GM23338 (cell line): ENCODE measurements at regions not wholly inside any gene's neighbourhood (a gene's known extent, or its start where the extent isn't known, plus 50 kb on each side); places are given as distances from the start of the nearest gene placed in this dataset.

ENCODE experiments used
- CREB1 ChIP-seq: fragments of 250-450 bp; sonication (Bioruptor Pico); IDR thresholded peaks from 2 replicates; pipeline ENCODE4 v1.5.0; 2020; ENCODE audit warnings: low read depth, mild to moderate bottlenecking, moderate library complexity
- CTCF ChIP-seq, 2 experiments: fragments of 200-600 bp in 1 of 2; sonication (generic) in 1 of 2; conservative IDR thresholded peaks; 2 replicates each; pipeline versions ENCODE4 v1.5.1 to v1.6.1; 2016 to 2017; ENCODE audit warnings: antibody characterized with exemption in 2 of 2, low read depth in 2 of 2, mild to moderate bottlenecking in 2 of 2, moderate library complexity in 1 of 2
- ETS1 ChIP-seq: IDR thresholded peaks from 2 replicates; pipeline ENCODE4 v1.6.1; 2016; ENCODE audit warnings: antibody characterized with exemption
- EZH2 ChIP-seq: fragments of 200-600 bp; sonication (generic); IDR thresholded peaks from one replicate; pipeline ENCODE4 v1.8.0; 2017; ENCODE audit warnings: antibody characterized with exemption, mild to moderate bottlenecking, low read depth; ENCODE audit not compliant: unreplicated experiment
- EZH2phosphoT487 ChIP-seq: fragments of 200-600 bp; sonication (generic); IDR thresholded peaks from one replicate; pipeline ENCODE4 v1.8.1; 2018; ENCODE audit warnings: antibody characterized with exemption; ENCODE audit not compliant: unreplicated experiment
- JUNB ChIP-seq: IDR thresholded peaks from one replicate; pipeline ENCODE4 v1.6.1; 2016; ENCODE audit warnings: antibody characterized with exemption; ENCODE audit not compliant: unreplicated experiment
- NANOG ChIP-seq: IDR thresholded peaks from 2 replicates; pipeline ENCODE4 v1.6.1; 2016; ENCODE audit warnings: antibody characterized with exemption, borderline replicate concordance
- POLR2AphosphoS5 ChIP-seq: IDR thresholded peaks from 2 replicates; pipeline ENCODE4 v1.6.1; 2016; ENCODE audit warnings: antibody characterized with exemption, low read depth
- REST ChIP-seq: IDR thresholded peaks from one replicate; pipeline ENCODE4 v1.6.1; 2018; ENCODE audit warnings: antibody characterized with exemption; ENCODE audit not compliant: unreplicated experiment
- STAT1 ChIP-seq: IDR thresholded peaks from one replicate; pipeline ENCODE4 v1.6.1; 2016; ENCODE audit warnings: antibody characterized with exemption; ENCODE audit not compliant: unreplicated experiment
- ZNF114 ChIP-seq: fragments of 250-450 bp; sonication (Bioruptor Pico); IDR thresholded peaks from 2 replicates; pipeline ENCODE4 v1.5.0; 2020; ENCODE audit warnings: mild to moderate bottlenecking, moderate library complexity
- ZNF331 ChIP-seq: fragments of 250-450 bp; sonication (Bioruptor Pico); IDR thresholded peaks from 2 replicates; pipeline ENCODE4 v1.5.0; 2020; ENCODE audit warnings: low read depth, mild to moderate bottlenecking, moderate library complexity
- ZNF462 ChIP-seq: fragments of 250-450 bp; sonication (Bioruptor Pico); IDR thresholded peaks from 2 replicates; pipeline ENCODE4 v1.5.0; 2020; ENCODE audit warnings: mild to moderate bottlenecking, moderate library complexity

- TF ChIP-seq REST (no peak), CREB1 (CRISPR knock-in tag) (no peak), CTCF (conservative IDR thresholded peaks at IDR 0.05; ENCODE audit: low read depth in 2 of 2) (no peak), POLR2AphosphoS5 (no peak), EZH2phosphoT487 (no peak), EZH2 (no peak), ZNF331 (CRISPR knock-in tag) (no peak), JUNB (no peak), ETS1 (no peak), ZNF462 (no peak), NANOG (no peak), STAT1 (no peak), ZNF114 (no peak)
Measured at GRCh38 chr9:99427260-99427659, 205.2 kb downstream of the SEC61B start.
